GM12878 (cell line): ENCODE measurements at regions not wholly inside any gene's neighbourhood (a gene's known extent, or its start where the extent isn't known, plus 50 kb on each side); places are given as distances from the start of the nearest gene placed in this dataset.

Experiments
- ATAC-seq: fragments of 200-7000 bp; cut with Tn5 transposase; 3 replicates; pipeline ENCODE4 v1.9.1; 2020; ENCODE audit warnings: mild to moderate bottlenecking, moderate library complexity
- BruUV-seq: library from RNA; stranded (reverse); fragments of 400-500 nt; replicated peaks from 2 replicates; lab custom pipeline; 2021; lab: Mats Ljungman, UMichigan
- CTCF ChIA-PET: fragments of 300-600 bp; sonication (Branson Sonifier 250); formaldehyde crosslinking; extraction: SDS; loops from one replicate; lab custom pipeline; 2021; ENCODE audit warnings: inconsistent platforms; lab: Yijun Ruan, JAX
- POLR2A ChIA-PET: fragments of 350-600 bp; formaldehyde crosslinking; extraction: SDS; loops from one replicate; lab custom pipeline; 2021; ENCODE audit warnings: inconsistent platforms; lab: Charles Lee
- RAD21 ChIA-PET: fragments of 300-600 bp; sonication (Branson Sonifier 250); formaldehyde crosslinking; loops from one replicate; lab custom pipeline; 2023; ENCODE audit warnings: antibody characterized with exemption; ENCODE audit not compliant: unreplicated experiment; lab: Charles Lee
- SMC1A ChIA-PET: fragments of 300-600 bp; sonication (Branson Sonifier 250); formaldehyde crosslinking; loops from one replicate; lab custom pipeline; 2023; ENCODE audit not compliant: unreplicated experiment, uncharacterized antibody; lab: Charles Lee
- DNase-seq: peaks from one replicate; pipeline ENCODE4 v3.0.0-alpha.2; 2011; ENCODE audit warnings: low read depth, low spot score
- FAIRE-seq: peaks from 3 replicates; lab custom pipeline; 2011; peaks lifted over from hg19 to GRCh38; lab: Jason Lieb, UNC
- H2AFZ ChIP-seq: 2 replicates; pipeline ENCODE4 v1.6.0; 2011; ENCODE audit warnings: low read depth, low read length, control low read depth; ENCODE audit not compliant: control insufficient read depth
- H3K27ac ChIP-seq: 2 replicates; pipeline ENCODE4 v1.5.1; 2011; ENCODE audit warnings: control low read depth; ENCODE audit not compliant: control insufficient read depth, insufficient read depth
- H3K27me3 ChIP-seq, 2 experiments: replicated peaks in 1 of 2; 2 replicates each; pipeline versions ENCODE4 v1.6.0 to v1.6.1; 2011; ENCODE audit warnings: low read length in 1 of 2; ENCODE audit not compliant: control insufficient read depth in 2 of 2, insufficient read depth in 2 of 2
- H3K36me3 ChIP-seq, 2 experiments: 2 replicates each; pipeline ENCODE4 v1.5.1; 2011; ENCODE audit warnings: low read length in 1 of 2; ENCODE audit not compliant: control insufficient read depth in 2 of 2, insufficient read depth in 2 of 2
- H3K4me1 ChIP-seq: 2 replicates; pipeline ENCODE4 v1.6.1; 2011; ENCODE audit warnings: mild to moderate bottlenecking, low read length, moderate library complexity, mixed read lengths; ENCODE audit not compliant: control insufficient read depth, insufficient read depth
- H3K4me2 ChIP-seq: 2 replicates; pipeline ENCODE4 v1.6.0; 2011; ENCODE audit warnings: control low read depth; ENCODE audit not compliant: control insufficient read depth, insufficient read depth
- H3K4me3 ChIP-seq: fragments of 200-600 bp; sonication (generic); 2 replicates; pipeline ENCODE4 v1.5.1; 2016
- H3K79me2 ChIP-seq: 2 replicates; pipeline ENCODE4 v1.6.0; 2011; ENCODE audit warnings: low read length; ENCODE audit not compliant: control insufficient read depth, insufficient read depth
- H3K9ac ChIP-seq: 2 replicates; pipeline ENCODE4 v1.8.0; 2011; ENCODE audit warnings: low read length, control low read depth, mixed read lengths; ENCODE audit not compliant: control insufficient read depth, insufficient read depth
- H3K9me3 ChIP-seq: replicated peaks from 3 replicates; pipeline ENCODE4 v1.5.1; 2011; ENCODE audit warnings: mild to moderate bottlenecking, low read length; ENCODE audit not compliant: control insufficient read depth, insufficient read depth
- H4K20me1 ChIP-seq: 2 replicates; pipeline ENCODE4 v1.6.0; 2011; ENCODE audit not compliant: control insufficient read depth, insufficient read depth
- BACH1 ChIP-seq: fragments of 450-650 bp; IDR thresholded peaks from 2 replicates; pipeline ENCODE4 v1.6.1; 2017; ENCODE audit warnings: mild to moderate bottlenecking, borderline replicate concordance
- FOXK2 ChIP-seq: fragments of 450-650 bp; IDR thresholded peaks from 2 replicates; pipeline ENCODE4 v1.6.1; 2017; ENCODE audit warnings: mild to moderate bottlenecking, moderate library complexity
- MTA2 ChIP-seq: fragments of 450-650 bp; IDR thresholded peaks from 2 replicates; pipeline ENCODE4 v1.6.1; 2016; ENCODE audit warnings: low read depth, mild to moderate bottlenecking, moderate library complexity
- NBN ChIP-seq: fragments of 450-650 bp; IDR thresholded peaks from 2 replicates; pipeline ENCODE4 v1.6.1; 2016
- NFYA ChIP-seq: IDR thresholded peaks from 2 replicates; pipeline ENCODE4 v1.6.1; 2011; ENCODE audit warnings: low read depth, mild to moderate bottlenecking, low read length, improper control_type of control experiment, borderline replicate concordance
- NR2F1 ChIP-seq: fragments of 450-650 bp; conservative IDR thresholded peaks from 2 replicates; pipeline ENCODE4 v1.6.1; 2017; ENCODE audit warnings: mild to moderate bottlenecking
- STAT3 ChIP-seq: IDR thresholded peaks from 2 replicates; pipeline ENCODE4 v1.6.1; 2011; ENCODE audit warnings: low read depth, low read length, improper control_type of control experiment
- WGBS: methylation state at CpG from one replicate; pipeline ENCODE4 v1.1.6; 2016; ENCODE audit warnings: low lambda C conversion rate; ENCODE audit not compliant: insufficient replicate concordance, insufficient coverage; ENCODE audit errors: missing lambda C conversion rate; 5-methylcytosine and 5-hydroxymethylcytosine counted together
- in situ Hi-C: fragments of 300-500 bp; cut with MboI; formaldehyde crosslinking; loops from 9 replicates; pipeline ENCODE4 v1.14.3; 2018; ENCODE audit warnings: mixed read lengths
- intact Hi-C: fragments of 100-400 bp; cut with micrococcal nuclease; formaldehyde crosslinking; loops from one replicate; pipeline ENCODE4 v1.14.2; 2022; ENCODE audit not compliant: unreplicated experiment
- TF ChIP-seq, protein P1 (sequence below): IDR thresholded peaks from 2 replicates; pipeline ENCODE4 v1.6.1; 2011; ENCODE audit warnings: borderline replicate concordance, low read depth, mild to moderate bottlenecking, moderate library complexity, low read length; ENCODE audit not compliant: insufficient read depth, poor library complexity, severe bottlenecking
- TF ChIP-seq, protein P2 (sequence below): IDR thresholded peaks from 2 replicates; pipeline ENCODE4 v1.6.1; 2011; ENCODE audit warnings: mild to moderate bottlenecking, low read depth, low read length, moderate library complexity; ENCODE audit not compliant: insufficient replicate concordance

DNA sequence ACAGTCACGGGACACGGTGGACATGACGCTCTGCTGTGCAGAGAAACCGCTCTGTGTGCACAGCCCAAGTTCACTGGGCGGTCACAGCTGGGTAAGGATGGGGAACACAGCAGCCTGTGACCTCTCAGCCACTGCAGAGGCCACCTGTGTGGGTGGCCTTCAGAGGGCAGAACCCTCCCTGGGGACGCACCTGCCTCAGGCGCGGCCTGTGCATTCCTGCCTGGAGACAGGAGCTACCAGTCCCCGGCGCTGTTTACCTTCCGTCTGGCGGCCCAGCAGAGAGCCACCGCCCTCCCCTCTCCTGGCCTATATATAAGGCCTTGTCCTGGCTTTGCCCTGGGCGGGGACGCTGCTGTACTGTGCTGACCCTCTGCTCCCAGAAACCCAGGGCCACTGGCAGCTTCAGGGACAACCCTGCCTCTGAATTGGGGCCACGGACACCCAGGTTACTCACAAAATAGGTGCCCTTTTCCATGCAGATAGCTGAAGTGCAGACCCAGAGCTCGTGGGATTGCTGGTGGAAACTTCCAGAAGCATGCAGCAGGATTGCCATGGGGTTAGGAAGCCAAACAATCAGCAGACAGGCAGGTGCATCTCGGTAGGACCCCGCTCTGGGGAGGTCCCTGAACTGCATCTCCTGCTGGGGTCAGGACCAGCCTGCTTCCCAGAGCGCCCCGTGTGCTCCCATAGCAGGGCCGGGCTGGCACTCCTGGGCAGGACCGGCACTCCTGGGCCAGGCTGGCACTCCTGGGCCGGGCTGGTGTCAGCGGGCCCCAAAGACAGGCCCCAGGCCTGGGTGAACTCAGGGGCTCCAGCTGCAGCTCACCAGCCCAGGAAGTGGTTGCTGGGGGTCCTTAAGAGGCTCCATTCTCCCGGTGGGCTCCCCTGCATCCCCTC, 83.6 kb downstream of the SIK1 start:
- Histone ChIP-seq H3K27me3 (no peaks in the 10 kb centered on the region), H3K4me2 (no peak overlapping the region), H3K79me2 (no peaks in the 10 kb centered on the region), H3K36me3 (no peaks in the 10 kb centered on the region), H4K20me1 (no peaks in the 10 kb centered on the region), H3K9ac (no peak overlapping the region), H3K9me3 (no peaks in the 10 kb centered on the region), H3K27ac (no peak overlapping the region), H2AFZ (no peak overlapping the region), H3K4me3 (no peak overlapping the region), H3K4me1 (no peaks in the 10 kb centered on the region)
- peak; percentile 28; the same call in 2 of the 3 replicates for ATAC-seq
- in situ Hi-C loops (no loop called here), intact Hi-C loops (no loop called here)
- 44% methylated on average over 26 of the region's 26 CpGs for WGBS
- no peak for DNase-seq
- POLR2A ChIA-PET: interaction anchor here (0.6 to 0.7 kb wide), 2 partner anchors 9 to 51 kb away, joined by 3 to 4 read pairs; no protein-coding TSS in a partner anchor
- BruUV-seq: no TSS peak
- RAD21 ChIA-PET: no interaction called here
- SMC1A ChIA-PET: no interaction called here
- CTCF ChIA-PET: interaction anchor here (0.8 kb wide), 1 partner anchor 28 kb away, joined by 3 read pairs; no protein-coding TSS in a partner anchor
- TF ChIP-seq MTA2: no peak
- TF ChIP-seq NBN: no peak
- TF ChIP-seq NR2F1: peak; percentile 24; the same call in 1 of the 2 replicates
- no peak for FAIRE-seq

DNA sequence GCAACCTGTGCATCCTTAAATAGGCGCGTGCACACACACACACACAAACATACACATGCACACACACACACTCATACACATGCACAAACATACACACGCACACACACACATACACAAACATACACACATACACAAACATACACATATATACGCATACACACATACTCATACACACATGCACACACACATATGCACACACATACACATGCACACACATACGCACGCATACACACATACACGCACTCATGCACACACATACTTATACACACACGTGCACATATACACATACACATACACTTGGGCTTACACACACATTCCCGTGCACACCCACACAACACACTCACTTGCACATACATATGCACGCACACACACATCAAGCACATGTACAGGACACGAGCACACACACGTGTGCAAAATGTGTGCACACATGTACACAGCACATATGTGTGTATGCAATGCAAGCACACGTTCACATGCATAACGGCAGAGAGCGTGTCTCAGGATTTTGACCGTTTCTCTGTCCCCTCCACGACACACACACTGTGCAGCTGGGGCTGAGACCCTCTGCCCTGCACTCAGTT, 84.5 kb downstream of the SIK1 start:
- intact Hi-C loops (no loop called here), in situ Hi-C loops (no loop called here)
- 85% methylated on average over 17 of the region's 17 CpGs for WGBS
- Histone ChIP-seq H3K79me2 (no peaks in the 10 kb centered on the region), H3K27ac (no peak overlapping the region), H2AFZ (no peak overlapping the region), H3K9me3 (no peaks in the 10 kb centered on the region; the same call in 2 of the 3 replicates), H3K4me3 (no peak overlapping the region), H3K4me2 (no peak overlapping the region), H3K9ac (no peak overlapping the region), H3K27me3 (no peaks in the 10 kb centered on the region), H4K20me1 (no peaks in the 10 kb centered on the region), H3K4me1 (no peaks in the 10 kb centered on the region), H3K36me3 (no peaks in the 10 kb centered on the region)
- ATAC-seq (no peak), DNase-seq (no peak), FAIRE-seq (no peak)
- CTCF ChIA-PET: no interaction called here
- BruUV-seq: no TSS peak
- SMC1A ChIA-PET: no interaction called here
- TF ChIP-seq NFYA: no peak
- TF ChIP-seq STAT3: no peak
- no peak for TF ChIP-seq BACH1
- TF ChIP-seq, protein P1, sequence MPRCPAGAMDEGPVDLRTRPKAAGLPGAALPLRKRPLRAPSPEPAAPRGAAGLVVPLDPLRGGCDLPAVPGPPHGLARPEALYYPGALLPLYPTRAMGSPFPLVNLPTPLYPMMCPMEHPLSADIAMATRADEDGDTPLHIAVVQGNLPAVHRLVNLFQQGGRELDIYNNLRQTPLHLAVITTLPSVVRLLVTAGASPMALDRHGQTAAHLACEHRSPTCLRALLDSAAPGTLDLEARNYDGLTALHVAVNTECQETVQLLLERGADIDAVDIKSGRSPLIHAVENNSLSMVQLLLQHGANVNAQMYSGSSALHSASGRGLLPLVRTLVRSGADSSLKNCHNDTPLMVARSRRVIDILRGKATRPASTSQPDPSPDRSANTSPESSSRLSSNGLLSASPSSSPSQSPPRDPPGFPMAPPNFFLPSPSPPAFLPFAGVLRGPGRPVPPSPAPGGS: peak; percentile 87
- no peak for TF ChIP-seq FOXK2
- TF ChIP-seq, protein P2, sequence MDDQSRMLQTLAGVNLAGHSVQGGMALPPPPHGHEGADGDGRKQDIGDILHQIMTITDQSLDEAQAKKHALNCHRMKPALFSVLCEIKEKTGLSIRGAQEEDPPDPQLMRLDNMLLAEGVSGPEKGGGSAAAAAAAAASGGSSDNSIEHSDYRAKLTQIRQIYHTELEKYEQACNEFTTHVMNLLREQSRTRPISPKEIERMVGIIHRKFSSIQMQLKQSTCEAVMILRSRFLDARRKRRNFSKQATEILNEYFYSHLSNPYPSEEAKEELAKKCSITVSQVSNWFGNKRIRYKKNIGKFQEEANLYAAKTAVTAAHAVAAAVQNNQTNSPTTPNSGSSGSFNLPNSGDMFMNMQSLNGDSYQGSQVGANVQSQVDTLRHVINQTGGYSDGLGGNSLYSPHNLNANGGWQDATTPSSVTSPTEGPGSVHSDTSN: peak; percentile 25
- POLR2A ChIA-PET: interaction anchor here (0.6 kb wide), 1 partner anchor 50 kb away, joined by 4 read pairs; no protein-coding TSS in a partner anchor
- RAD21 ChIA-PET: no interaction called here
